Endometrium (tissue), 2 donors: ENCODE measurements at regions not wholly inside any gene's neighbourhood (a gene's known extent, or its start where the extent isn't known, plus 50 kb on each side); places are given as distances from the start of the nearest gene placed in this dataset.
"Not testable (repeated sequence)": the region's sequence is repeated elsewhere in the genome, so short reads cannot be mapped to it uniquely, and the experiment has no call there.

Experiments used
- FAIRE-seq: peaks from 2 replicates; lab custom pipeline; 2012; peaks lifted over from hg19 to GRCh38; lab: Jason Lieb, UNC
- donor health status: control.
- donor health status: control.

DNA sequence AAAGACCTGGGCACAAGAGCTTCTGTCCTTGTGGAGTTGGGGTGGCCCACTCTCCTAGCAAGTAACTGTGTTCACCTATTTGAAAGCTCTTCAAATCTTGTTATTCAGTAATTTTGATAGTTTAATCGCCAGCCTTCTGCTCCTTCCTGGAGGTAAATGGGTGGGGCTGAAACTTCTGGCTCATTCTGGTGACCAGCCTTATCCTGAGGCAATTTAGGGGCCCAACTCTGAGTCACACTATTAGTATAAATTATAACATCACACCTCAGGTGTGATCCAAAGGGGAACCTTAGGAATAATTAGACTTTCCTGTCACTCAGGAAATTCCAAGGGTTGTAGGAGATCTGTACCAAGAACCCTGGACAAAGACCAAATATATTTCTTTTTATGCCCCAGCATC is 255.8 kb upstream of the RGPD4 start:
- FAIRE-seq: no peak

DNA sequence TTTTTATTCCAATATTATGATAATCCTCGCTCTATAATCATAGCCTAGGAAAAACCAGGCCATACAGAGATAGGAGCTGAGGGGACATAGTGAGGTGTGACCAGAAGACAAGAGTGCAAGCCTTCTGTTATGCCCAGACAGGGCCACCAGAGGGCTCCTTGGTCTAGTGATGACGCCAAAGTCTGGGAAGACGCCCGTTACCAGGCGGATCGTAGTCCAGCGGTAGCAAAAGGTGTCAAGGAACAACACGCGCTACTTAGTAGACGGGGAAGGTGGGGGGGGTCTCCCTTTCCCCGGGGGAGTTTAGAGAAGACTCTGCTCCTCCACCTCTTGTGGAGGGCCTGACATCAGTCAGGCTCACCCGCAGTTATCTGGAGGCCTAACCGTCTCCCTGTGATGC is 253.8 kb upstream of the RGPD4 start:
- not testable (repeated sequence) for FAIRE-seq

DNA sequence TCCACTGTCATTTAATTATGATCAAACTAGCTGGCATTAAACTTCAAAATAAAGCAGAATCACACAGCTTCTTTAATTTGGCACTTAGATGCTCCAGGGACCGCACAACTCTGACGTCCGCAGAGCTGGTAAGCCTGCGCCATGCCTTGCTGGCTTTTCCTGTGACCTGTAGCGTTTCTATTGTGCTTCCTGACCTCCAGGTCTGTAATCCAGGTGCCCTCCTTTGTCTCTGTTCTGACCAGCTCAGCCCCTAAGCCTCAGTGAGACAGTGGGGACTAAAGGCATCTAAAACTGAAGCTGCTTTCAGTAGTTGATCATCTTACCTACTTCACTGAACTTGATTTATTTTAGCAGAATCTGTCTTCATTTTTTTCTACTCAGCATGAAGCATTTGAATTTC is 249.7 kb upstream of the RGPD4 start:
- no peak for FAIRE-seq

DNA sequence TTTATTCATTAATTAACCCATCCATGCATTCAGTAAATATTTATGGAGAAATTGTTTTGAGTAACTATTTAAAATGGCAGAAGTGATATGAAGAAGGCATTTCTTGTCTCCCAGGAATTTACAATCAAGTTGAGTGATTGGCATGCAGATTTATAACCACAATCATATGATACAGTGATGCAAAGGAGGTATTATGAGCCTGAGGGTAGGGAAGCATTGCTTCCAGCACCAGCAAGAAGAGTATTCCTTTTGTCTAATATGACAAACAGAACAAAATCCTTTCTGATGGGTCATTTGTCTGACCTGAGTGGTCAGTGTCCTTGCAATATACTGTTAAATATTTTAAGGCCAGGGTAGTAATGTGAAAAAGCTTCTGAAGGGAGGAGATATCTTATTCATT is 244.2 kb upstream of the RGPD4 start:
- no peak for FAIRE-seq

DNA sequence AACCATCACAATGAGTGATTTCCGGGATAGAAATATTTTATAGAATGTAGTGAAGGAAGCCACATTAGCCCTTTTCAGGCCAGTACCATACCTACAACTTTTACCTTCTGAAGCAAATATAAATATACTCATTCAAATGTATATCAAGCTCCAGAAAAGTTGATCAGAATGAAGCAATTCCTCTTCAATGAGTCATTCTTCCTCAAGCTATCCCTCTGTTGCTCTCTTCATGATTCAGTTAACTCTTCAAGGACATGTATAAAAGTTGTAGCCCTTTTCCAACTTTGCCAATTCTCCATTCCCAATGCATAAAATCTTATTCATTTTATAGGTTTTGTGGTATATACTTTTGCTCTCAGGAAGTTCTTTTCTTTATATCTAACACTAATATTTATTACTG is 242.1 kb upstream of the RGPD4 start:
- no peak for FAIRE-seq

DNA sequence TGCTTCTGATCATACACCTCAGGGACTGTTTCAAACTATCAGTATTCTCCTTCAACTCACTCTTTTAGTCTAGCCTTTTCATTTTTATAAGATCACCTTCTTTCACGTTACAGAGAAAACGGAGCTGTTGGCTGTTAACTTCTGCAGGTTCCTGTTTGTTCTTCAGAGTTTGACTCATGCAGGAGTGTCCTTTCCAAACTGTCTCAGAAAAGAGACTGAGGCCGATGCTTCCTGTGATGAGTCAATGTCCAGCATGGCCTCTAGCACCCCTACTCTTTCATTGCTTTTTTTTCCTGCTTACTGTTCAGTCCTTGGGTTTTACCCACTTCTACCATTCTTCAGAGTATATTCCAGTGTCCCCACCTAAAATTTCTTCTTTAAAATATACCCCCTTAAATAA is 240.8 kb upstream of the RGPD4 start:
- FAIRE-seq: no peak

DNA sequence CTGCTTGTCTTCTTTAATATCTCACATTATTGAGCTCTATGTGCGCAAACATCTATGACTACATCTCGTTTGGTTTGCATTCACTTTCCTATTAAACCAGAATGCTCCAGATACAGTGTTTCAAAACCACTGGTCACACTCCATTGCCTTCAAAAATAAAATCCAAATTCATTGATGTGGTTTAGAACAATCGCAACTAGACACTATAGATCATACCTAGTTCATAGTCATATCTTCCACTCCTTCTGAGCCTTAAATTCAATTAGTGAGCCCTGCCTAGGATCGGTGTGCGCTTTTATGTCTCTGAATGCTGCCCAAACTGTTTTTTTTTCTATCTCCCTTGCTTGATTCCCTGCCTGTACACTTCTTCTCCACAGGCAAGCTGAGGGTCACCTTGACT is 238.5 kb upstream of the RGPD4 start:
- no peak for FAIRE-seq

DNA sequence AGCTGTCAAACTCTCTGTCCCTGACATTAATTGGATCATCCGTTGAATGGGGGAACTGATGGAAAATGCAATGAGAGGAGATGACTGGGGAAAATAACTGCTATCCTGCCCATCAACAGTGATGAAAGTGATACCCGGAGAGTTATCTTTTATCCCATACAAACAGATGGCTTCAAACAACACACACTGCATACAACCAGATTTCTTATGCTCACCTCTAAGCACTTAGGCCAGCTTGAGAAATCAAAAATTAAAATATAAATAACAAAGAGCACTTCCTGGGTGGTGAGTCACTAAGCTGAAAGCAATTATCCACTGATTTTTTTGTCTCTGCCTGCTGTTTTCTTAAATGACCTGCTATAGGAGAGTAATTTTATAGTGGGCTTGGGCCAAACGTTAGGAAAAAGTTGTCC is 237.6 kb upstream of the RGPD4 start:
- FAIRE-seq: no peak

DNA sequence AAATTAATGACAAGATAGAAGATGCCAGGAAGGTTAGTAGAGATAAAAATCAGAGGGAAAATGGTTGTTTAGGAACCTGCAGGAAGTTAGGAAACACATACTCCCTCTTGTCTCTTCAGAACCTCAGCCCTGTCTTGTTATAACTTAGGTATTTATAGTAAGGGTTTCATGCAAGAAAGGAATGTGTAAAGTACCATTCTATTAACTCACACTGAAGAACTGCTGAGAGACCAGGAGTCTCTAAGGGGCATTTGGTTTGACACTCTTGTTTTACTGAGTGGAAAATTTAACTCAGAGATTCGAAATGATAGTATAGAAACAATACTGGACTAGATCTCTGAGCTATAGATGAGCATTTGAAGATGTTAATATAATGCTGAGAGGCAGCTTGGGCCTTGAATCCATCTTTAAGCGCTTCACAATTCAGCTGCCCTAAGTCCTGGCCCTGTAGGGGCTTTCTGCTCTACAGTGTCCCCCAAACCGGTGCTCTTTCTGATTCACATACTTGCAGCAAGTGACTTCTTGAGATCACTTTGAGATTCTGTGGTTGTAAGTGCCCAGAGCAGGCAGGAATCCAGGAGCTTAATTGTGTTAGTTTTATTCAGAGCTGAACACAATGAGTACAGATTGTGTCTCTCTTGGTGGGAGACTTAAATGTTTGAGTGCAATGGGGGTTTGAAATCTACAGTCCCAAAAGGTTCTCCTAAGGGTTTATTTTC is 235.0 kb upstream of the RGPD4 start:
- FAIRE-seq: no peak

DNA sequence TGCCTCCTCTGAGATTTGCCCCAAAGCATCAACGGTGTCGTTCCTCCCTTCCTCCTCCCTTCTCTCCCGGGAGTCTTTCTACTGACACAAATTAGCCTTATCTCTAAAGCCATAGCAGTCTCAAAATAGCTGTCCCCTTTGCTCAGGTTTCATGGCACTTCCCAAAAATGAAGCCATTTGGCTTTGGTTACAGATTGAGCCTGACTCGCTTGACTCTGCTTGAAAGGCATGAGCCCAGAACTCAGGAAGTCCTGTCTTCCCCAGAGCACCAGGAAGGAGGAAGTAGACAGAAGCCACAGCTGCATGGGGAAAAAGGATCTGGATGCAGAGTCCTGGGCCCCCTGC is 234.4 kb upstream of the RGPD4 start:
- no peak for FAIRE-seq

DNA sequence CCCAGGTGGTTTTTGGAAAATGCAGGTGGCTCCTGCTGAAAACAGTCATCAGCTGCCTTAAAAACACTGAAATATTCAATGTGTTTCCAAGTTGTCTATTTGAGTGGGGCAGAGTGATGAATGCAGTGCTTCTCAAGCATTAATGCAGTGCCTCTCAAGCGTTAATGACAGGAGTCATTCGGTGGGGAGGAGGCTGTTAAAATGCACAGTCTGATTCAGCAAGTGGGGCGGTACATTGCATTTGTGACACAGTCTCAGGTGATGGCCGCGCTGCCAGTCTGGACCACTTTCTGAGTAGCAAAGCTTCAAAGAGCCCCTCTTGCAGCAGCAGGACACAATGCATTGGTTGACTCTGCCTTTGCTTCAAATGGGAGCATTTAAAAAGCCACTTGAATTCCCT is 231.4 kb upstream of the RGPD4 start:
- FAIRE-seq: no peak

DNA sequence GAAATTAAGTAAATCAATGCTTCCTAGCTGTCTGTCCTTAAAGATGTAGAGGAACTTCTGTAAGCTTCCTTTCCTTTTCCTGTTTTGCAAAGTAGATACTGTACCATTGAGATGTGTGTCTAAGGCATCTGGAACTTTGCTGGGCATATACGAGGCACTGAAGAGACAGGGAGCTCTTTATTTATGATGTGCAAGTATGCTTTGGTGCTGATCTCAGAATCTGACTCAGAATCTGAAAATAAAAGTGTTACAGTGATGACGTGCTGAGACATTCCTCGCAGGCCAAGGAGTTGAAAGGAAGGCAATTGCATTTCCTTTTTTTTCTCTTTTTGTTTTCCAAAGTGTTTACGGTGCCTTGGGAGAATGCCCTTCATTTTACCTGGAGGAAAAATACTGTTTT is 230.9 kb upstream of the RGPD4 start:
- FAIRE-seq: no peak

DNA sequence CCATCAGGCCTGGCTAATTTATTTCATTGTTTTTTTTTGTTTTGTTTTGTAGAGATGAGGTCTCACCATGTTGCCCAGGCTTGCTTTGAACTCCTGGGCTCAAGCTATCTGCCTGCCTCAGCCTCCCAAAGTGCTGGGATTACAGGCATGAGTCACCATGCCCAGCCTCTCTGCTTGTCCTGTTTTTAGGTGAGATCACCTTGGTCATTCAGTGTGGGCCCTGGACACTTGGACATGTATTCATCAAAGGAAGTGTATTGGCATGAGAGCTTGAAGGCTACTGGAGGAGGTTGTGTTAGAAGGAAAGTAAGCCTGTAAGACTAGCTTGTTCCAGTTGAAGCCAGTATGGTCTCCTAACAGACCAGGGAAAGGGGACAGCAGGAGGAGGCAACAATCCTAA is 229.2 kb upstream of the RGPD4 start:
- FAIRE-seq: no peak

DNA sequence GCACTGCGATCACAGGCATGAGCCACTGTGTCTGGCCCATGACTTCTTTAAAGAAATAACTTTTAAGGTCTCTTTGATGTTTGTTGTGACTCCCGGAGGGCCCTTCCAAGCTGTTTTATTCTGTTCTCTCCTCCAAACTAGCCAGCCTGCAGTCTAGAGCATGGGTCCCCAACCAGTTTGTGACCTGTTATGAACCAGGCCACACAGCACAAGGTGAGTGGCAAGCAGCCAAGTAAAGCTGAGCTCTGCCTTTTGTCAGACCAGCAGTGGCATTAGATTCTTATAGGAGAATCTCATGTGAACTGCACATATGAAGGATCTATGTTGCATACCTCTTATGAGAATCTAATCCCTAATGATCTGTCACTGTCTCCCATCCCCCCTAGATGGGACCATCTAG is 223.9 kb upstream of the RGPD4 start:
- no peak for FAIRE-seq

DNA sequence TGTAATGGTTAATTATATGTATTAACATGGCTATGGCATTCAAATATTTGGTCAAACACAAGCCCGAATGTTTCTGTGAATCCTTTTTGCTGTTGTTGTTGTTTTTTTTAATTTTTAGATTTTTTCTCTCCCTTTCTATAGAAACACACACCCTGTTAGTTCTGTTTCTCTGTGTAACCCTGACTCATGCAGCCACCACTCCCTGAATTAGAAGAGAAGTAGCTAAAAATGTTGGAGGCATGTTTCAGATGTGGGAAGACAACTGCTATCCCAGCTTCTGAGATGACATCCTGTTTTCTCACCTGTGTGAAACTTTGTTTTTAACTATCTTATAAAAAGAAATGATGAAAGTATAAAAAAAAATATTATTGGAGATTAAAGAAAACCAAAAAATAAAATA is 219.6 kb upstream of the RGPD4 start:
- FAIRE-seq: no peak

DNA sequence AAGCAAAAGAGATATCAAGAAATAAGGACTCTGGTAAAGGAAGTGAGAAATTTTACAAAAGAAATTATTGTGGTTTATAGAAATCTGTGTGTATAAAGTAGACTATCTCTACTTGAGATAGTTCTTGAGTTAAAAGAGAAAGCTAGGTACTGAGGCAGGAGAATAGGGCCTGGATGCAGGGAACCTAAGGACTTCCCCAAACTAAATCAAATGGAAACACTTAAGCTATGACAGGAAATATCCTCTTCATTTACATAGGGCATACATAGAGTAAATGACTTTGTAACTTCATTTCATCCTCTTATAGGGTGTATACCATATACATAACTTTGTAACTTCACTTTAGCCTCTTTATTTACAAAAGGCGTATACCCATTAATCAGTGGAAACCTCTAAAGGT is 219.2 kb upstream of the RGPD4 start:
- no peak for FAIRE-seq

DNA sequence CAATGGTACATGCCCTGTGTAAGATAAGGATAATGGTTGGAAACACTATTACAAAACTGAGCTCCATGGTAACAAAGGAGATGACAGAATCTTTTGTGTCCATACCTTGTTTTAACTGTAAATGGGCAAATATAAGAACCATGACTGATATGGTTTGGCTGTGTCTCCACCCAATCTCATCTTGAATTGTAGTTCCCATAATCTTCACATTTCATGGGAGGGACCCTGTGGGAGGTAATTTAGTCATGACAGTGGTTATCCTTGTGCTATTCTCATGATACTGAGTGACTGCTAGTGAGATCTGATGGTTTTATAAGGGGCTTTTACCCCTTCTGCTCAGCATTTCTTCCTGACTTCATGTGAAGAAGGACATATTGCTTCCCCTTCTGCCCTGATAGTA is 211.7 kb upstream of the RGPD4 start:
- FAIRE-seq: no peak

DNA sequence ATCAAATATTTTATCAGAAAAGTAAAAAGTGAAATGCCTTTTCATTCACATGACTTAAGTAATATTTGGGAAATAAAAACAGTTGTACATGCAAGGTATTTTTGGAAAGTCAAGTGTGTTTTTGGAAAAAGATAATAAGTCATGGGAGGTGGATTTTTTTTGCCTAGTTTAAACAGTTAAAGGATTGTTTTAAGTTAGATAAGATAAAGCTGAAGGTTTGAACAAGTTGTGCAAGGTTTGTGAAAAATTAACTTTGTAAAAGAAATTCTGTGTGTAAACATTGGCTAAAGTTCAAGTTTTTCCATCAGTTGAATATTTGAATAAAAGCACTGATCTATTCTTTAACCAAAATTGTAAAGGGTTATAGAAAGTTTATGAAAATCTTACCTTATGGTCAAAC is 207.9 kb upstream of the RGPD4 start:
- no peak for FAIRE-seq

DNA sequence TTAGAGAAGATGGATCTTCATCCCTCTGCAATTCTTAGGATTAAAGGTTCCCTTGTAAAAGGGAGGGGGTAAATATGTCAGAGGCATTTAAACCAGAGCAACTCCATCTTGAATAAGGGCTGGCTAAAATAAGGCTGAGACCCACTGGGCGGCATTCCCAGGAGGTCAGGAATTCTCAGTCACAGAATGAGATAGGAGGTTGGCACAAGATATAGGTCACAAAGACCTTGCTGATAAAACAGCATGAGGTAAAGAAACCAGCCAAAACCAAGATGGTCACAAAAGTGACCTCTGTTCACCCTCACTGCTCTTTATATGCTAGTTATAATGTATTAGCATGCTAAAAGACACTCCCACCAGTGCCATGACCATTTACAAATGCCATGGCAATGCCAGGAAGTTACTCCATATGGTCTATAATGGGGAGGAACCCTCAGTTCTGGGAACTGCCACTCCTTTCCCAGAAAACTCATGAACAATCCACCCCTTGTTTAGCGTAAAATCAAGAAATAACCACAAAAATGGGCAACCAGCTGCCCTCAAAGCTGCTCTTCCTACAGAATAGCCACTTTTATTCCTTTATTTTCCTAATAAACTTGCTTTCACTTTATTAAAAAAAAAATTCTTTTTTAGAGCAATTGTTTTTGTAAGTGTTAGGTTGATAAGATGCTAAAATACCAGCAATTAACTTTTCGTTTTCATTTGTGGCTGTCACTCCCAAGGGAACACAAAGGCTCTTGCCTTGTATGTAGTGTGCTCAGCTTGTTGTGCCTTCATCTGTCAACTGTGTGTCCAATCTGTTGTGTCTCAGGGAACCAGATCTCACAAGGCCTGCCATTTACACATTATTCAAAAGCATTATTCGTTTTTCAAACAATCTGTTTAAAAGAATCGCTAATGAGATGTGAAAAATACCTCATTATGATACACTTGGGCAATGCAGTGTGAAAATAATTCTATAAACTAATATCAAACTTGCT is 205.2 kb upstream of the RGPD4 start:
- FAIRE-seq: no peak

DNA sequence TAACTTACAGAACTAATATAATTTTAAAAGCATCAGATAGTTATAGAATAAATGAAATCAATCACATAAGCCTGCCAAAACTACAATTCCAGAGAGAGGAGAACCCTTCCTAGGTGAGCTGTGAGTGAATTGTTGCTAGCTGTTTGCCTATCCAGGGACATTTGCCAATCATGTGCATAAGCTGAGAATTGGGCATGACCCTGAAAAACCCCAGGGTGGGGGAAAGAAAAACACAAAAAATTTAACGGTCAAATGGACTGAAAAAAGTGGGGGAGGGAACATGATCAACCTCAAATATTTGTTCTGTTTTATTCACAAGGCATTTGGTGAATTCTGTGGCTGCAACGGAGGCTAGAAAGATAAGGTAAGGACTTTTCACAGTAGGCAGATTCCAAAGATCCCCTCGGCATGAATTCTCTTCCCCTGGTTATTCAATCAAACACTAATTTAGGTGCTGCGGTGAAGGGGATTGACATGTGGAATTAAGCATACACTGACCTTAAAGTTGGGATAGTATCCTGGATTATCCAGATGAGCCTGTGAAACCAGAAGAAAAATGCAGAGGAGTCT is 203.9 kb upstream of the RGPD4 start:
- FAIRE-seq: no peak

DNA sequence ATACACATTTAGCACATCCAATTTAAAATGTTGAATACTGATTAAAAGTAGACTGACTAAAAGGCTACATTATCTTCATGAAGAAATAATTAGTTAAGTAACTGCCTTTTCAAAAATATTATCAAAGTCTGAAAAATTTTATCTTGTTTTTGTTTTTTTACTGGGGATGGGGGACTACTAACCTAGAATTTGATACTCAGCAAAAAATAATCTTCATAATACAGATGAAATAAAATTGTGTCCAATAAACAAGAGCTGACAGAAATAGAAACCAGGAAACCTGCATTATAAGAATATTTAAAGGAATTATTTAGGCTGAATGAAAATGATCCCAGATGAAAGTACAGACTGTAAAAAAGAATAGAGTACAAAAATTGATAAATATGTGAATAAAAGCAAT is 200.7 kb upstream of the RGPD4 start:
- FAIRE-seq: no peak

DNA sequence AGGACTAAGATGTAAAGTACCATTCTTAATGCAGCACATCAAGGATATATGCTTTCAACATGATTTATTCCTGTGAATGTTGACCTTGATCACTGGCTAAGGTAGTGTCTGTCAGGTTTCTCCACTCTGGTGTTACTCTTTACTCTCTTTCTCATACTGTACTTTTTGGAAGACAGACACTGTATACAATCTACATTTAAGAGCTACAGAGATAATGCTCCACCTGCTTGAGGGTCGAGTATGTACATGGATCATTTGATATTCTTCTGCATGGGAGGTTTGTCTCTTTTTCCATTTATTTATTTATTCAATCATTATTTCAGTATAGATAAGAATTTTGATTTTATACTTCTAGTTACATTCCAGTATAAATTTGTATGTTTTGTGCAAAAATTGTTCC is 199.5 kb upstream of the RGPD4 start:
- no peak for FAIRE-seq

DNA sequence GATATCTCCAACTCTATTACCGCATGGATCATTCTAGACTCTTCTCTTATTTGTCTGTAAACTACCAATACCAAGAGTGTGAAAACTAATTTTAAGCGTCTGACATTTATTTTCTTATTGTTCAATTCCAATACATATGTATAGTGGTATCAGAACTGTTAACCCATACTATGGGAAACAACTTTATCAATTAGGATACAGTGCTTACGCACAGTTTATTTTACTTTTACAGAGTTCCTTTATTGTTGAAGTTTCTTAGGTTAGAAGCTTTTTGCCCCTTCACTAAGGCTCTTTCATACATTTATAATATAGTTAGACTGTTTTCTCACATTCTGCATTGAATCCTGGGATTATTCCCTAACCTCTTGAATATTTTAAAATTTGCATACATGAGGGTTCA is 198.8 kb upstream of the RGPD4 start:
- FAIRE-seq: no peak
